ENCODE measurements at regions not wholly inside any gene's neighbourhood (a gene's known extent, or its start where the extent isn't known, plus 50 kb on each side); places are given as distances from the start of the nearest gene placed in this dataset.

DNA sequence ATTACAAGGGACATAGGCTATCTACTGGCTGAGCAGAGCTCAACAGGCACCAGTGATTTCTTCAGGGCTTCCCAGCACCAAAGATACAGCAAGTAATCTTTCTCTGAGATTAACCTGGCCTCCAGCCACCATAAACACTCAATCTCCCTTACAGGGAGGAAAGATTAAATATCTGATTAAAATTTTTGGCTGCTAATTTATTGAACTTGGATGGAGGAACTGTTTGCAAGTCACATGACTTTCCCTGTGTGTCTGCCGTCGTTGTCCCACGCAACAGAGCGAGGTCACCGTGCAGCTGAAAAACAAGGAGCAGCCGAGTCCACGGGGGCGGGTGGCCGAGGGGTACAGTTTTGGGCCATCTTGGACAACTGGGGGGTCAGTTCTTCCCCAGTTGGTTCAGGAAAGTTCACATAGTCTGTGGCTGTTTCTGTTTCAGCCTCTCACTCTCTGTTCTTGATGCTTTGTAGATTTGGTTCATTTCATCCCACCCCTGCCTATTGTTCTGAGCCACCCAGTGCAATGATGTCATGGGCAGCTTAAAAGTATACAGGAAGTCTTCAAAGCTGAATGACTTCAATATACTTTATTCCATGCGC, 186.8 kb upstream of the CTAGE1 start:
- TF ChIP-seq, protein P1, sequence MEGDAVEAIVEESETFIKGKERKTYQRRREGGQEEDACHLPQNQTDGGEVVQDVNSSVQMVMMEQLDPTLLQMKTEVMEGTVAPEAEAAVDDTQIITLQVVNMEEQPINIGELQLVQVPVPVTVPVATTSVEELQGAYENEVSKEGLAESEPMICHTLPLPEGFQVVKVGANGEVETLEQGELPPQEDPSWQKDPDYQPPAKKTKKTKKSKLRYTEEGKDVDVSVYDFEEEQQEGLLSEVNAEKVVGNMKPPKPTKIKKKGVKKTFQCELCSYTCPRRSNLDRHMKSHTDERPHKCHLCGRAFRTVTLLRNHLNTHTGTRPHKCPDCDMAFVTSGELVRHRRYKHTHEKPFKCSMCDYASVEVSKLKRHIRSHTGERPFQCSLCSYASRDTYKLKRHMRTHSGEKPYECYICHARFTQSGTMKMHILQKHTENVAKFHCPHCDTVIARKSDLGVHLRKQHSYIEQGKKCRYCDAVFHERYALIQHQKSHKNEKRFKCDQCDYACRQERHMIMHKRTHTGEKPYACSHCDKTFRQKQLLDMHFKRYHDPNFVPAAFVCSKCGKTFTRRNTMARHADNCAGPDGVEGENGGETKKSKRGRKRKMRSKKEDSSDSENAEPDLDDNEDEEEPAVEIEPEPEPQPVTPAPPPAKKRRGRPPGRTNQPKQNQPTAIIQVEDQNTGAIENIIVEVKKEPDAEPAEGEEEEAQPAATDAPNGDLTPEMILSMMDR (IDR thresholded peaks at IDR 0.05; ENCODE audit: borderline replicate concordance, control extremely low read depth, extremely low read depth, insufficient read depth, missing control alignments), result no peak
- in situ Hi-C loops (cut with MboI; ENCODE audit: low sequenced_read_pairs, unreplicated experiment), result no loop called here
- no peak for DNase-seq (ENCODE audit: low spot score)

- in situ Hi-C loops (cut with MboI; ENCODE audit: low sequenced_read_pairs, unreplicated experiment), result no loop called here
- TF ChIP-seq, protein P1 (IDR thresholded peaks at IDR 0.05; ENCODE audit: borderline replicate concordance, control extremely low read depth, extremely low read depth, insufficient read depth, missing control alignments), result no peak
- no peak for DNase-seq (ENCODE audit: low spot score)
These were observed 187.3 kb upstream of the CTAGE1 start for GRCh38 chr18:22604986-22605421.

- in situ Hi-C loops (cut with MboI; ENCODE audit: low sequenced_read_pairs, unreplicated experiment), result no loop called here
- no peak for DNase-seq (ENCODE audit: low spot score)
- TF ChIP-seq, protein P1 (IDR thresholded peaks at IDR 0.05; ENCODE audit: borderline replicate concordance, control extremely low read depth, extremely low read depth, insufficient read depth, missing control alignments), result no peak
These were observed 188.0 kb upstream of the CTAGE1 start for GRCh38 chr18:22605736-22606135.

- no peak for DNase-seq (ENCODE audit: low spot score)
- in situ Hi-C loops (cut with MboI; ENCODE audit: low sequenced_read_pairs, unreplicated experiment), result no loop called here
These were observed 189.0 kb upstream of the CTAGE1 start for GRCh38 chr18:22606563-22607283.

DNA sequence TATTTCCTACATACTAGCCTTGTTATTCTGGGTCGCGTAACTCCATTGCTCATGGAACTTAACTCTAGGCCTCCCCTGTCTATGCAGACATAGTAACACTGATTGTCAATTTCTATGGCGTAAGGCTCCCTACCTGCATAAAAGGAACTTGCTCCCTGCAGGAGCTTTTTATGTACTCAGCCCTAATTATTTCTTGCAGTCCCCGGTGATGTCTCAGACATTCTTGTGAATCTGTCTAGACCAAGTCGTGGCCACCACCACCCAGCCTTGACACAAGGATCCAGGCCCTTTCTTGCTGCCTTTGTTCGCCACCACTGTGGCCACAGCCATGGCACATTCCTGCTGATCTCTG, 189.5 kb upstream of the CTAGE1 start:
- no peak for DNase-seq (ENCODE audit: low spot score)
- TF ChIP-seq, protein P1 (IDR thresholded peaks at IDR 0.05; ENCODE audit: borderline replicate concordance, control extremely low read depth, extremely low read depth, insufficient read depth, missing control alignments), result no peak
- in situ Hi-C loops (cut with MboI; ENCODE audit: low sequenced_read_pairs, unreplicated experiment), result no loop called here

More at GRCh38 chr18:22606563-22607283, 189.0 kb upstream of the CTAGE1 start:
- TF ChIP-seq, protein P1 (IDR thresholded peaks at IDR 0.05; ENCODE audit: borderline replicate concordance, control extremely low read depth, extremely low read depth, insufficient read depth, missing control alignments), result no peak

DNA sequence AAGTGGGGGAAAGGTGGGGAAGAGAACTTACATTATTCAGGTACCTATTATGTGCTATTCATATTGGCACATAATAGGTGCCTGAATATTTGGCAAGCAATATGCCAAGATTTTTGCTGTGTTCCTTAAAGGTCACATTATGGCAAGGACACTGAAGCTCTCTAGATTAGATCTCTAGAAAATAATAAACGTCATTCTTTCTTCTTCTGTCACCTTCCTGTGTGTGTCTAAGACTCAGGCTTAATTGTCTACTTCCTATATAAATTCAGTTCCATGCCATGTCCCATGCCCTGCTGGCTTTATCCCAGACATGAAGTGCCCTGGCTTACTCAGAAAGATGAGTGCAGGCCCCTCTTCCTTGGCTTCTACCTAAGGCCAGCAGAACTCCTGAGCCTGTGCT, 191.1 kb upstream of the CTAGE1 start:
- DNase-seq (ENCODE audit: low spot score), result no peak
- TF ChIP-seq, protein P1 (IDR thresholded peaks at IDR 0.05; ENCODE audit: borderline replicate concordance, control extremely low read depth, extremely low read depth, insufficient read depth, missing control alignments), result no peak
- in situ Hi-C loops (cut with MboI; ENCODE audit: low sequenced_read_pairs, unreplicated experiment), result no loop called here
